IMR-90 (cell line): ENCODE measurements at regions not wholly inside any gene's neighbourhood (a gene's known extent, or its start where the extent isn't known, plus 50 kb on each side); places are given as distances from the start of the nearest gene placed in this dataset.
A peak's percentile ranks its signal among the peaks of the same experiment; 100 is the strongest.

Experiments
- ATAC-seq: fragments of 200-7000 bp; cut with Tn5 transposase; 2 replicates; pipeline ENCODE4 v1.9.1; 2020; ENCODE audit warnings: low read depth, mild to moderate bottlenecking, moderate library complexity
- BruUV-seq: library from RNA; stranded (reverse); fragments of 400-500 nt; replicated peaks from 2 replicates; lab custom pipeline; 2021; lab: Mats Ljungman, UMichigan
- CTCF ChIA-PET: fragments of 300-600 bp; formaldehyde crosslinking; extraction: SDS; loops from one replicate; lab custom pipeline; 2021; ENCODE audit warnings: antibody characterized with exemption; lab: Yijun Ruan, JAX
- POLR2A ChIA-PET: fragments of 300-600 bp; sonication (Branson Sonifier 250); formaldehyde crosslinking; loops from one replicate; lab custom pipeline; 2022; ENCODE audit warnings: antibody characterized with exemption; ENCODE audit not compliant: unreplicated experiment; lab: Charles Lee
- DNase-seq: peaks from one replicate; pipeline ENCODE4 v3.0.0; 2013
- H2AFZ ChIP-seq: replicated peaks from 2 replicates; pipeline ENCODE3; 2013; ENCODE audit warnings: low read length, mild to moderate bottlenecking; ENCODE audit not compliant: poor library complexity
- H2AK5ac ChIP-seq: 2 replicates; pipeline ENCODE4 v1.6.1; 2013; ENCODE audit warnings: low read depth, low read length, inconsistent platforms
- H2AK9ac ChIP-seq: replicated peaks from 2 replicates; pipeline ENCODE3; 2013; ENCODE audit warnings: mild to moderate bottlenecking, low read depth, low read length, moderate library complexity; ENCODE audit not compliant: poor library complexity
- H2BK120ac ChIP-seq: 2 replicates; pipeline ENCODE4 v1.6.1; 2013; ENCODE audit warnings: low read depth, low read length, inconsistent platforms
- H2BK15ac ChIP-seq: 3 replicates; pipeline ENCODE4 v1.6.1; 2013; ENCODE audit warnings: low read depth, low read length, inconsistent platforms
- H2BK20ac ChIP-seq: 2 replicates; pipeline ENCODE4 v1.6.1; 2013; ENCODE audit warnings: low read depth, mild to moderate bottlenecking, inconsistent platforms, low read length, moderate library complexity
- H2BK5ac ChIP-seq: 2 replicates; pipeline ENCODE4 v1.6.1; 2013; ENCODE audit warnings: mild to moderate bottlenecking, low read depth, low read length, inconsistent platforms; ENCODE audit not compliant: poor library complexity, severe bottlenecking
- H3K14ac ChIP-seq: replicated peaks from 2 replicates; pipeline ENCODE4 v1.6.1; 2013; ENCODE audit warnings: low read depth, low read length, inconsistent platforms
- H3K18ac ChIP-seq: 2 replicates; pipeline ENCODE4 v1.6.1; 2013; ENCODE audit warnings: low read depth, low read length, control low read depth
- H3K23ac ChIP-seq: 2 replicates; pipeline ENCODE4 v1.6.1; 2013; ENCODE audit warnings: low read depth, low read length, inconsistent platforms
- H3K27ac ChIP-seq: 2 replicates; pipeline ENCODE4 v1.5.1; 2013; ENCODE audit warnings: mild to moderate bottlenecking, control low read depth, low read length; ENCODE audit not compliant: insufficient read depth
- H3K27me3 ChIP-seq: 2 replicates; pipeline ENCODE4 v1.6.1; 2013; ENCODE audit warnings: low read length; ENCODE audit not compliant: control insufficient read depth, insufficient read depth
- H3K36me3 ChIP-seq: 2 replicates; pipeline ENCODE4 v1.6.1; 2013; ENCODE audit warnings: low read length, mixed read lengths; ENCODE audit not compliant: control insufficient read depth, insufficient read depth
- H3K4ac ChIP-seq: 2 replicates; pipeline ENCODE4 v1.6.1; 2013; ENCODE audit warnings: low read depth, low read length, inconsistent platforms
- H3K4me1 ChIP-seq: 2 replicates; pipeline ENCODE4 v1.6.1; 2013; ENCODE audit warnings: low read length, mixed read lengths; ENCODE audit not compliant: control insufficient read depth, insufficient read depth
- H3K4me2 ChIP-seq: 2 replicates; pipeline ENCODE4 v1.6.1; 2013; ENCODE audit warnings: low read depth, mild to moderate bottlenecking, control low read depth, low read length, moderate library complexity
- H3K4me3 ChIP-seq: 2 replicates; pipeline ENCODE4 v1.5.1; 2013; ENCODE audit warnings: low read depth, mild to moderate bottlenecking, control low read depth, low read length, moderate library complexity; ENCODE audit not compliant: insufficient read depth
- H3K56ac ChIP-seq: 2 replicates; pipeline ENCODE4 v1.6.1; 2013; ENCODE audit warnings: low read length, inconsistent platforms; ENCODE audit not compliant: insufficient read depth; ENCODE audit errors: extremely low read depth
- H3K79me1 ChIP-seq, 2 experiments: 2 replicates each; pipeline ENCODE4 v1.6.1; 2013; ENCODE audit warnings: low read length in 2 of 2, inconsistent platforms in 1 of 2, low read depth in 1 of 2
- H3K9ac ChIP-seq: 2 replicates; pipeline ENCODE4 v1.6.1; 2013; ENCODE audit warnings: low read depth, low read length, control low read depth
- H3K9me1 ChIP-seq: 2 replicates; pipeline ENCODE4 v1.6.1; 2013; ENCODE audit warnings: low read length, inconsistent platforms; ENCODE audit not compliant: insufficient read depth
- H3K9me3 ChIP-seq: 2 replicates; pipeline ENCODE4 v1.6.1; 2013; ENCODE audit warnings: low read length; ENCODE audit not compliant: control insufficient read depth, insufficient read depth
- H4K20me1 ChIP-seq: 2 replicates; pipeline ENCODE4 v1.6.1; 2013; ENCODE audit warnings: low read length, inconsistent platforms; ENCODE audit not compliant: insufficient read depth
- H4K5ac ChIP-seq: 2 replicates; pipeline ENCODE4 v1.6.1; 2013; ENCODE audit warnings: mild to moderate bottlenecking, low read depth, low read length, control low read depth
- H4K8ac ChIP-seq, 2 experiments: 2 replicates each; pipeline ENCODE4 v1.6.1; 2013; ENCODE audit warnings: low read depth in 2 of 2, low read length in 2 of 2, control low read depth in 1 of 2, inconsistent platforms in 1 of 2
- H4K91ac ChIP-seq: 2 replicates; pipeline ENCODE4 v1.6.1; 2013; ENCODE audit warnings: low read depth, low read length, inconsistent platforms; ENCODE audit not compliant: insufficient read depth
- FOS ChIP-seq: fragments of 150-350 bp; IDR thresholded peaks from 2 replicates; pipeline ENCODE4 v1.6.1; 2016; ENCODE audit warnings: low read depth, low read length
- POLR2A ChIP-seq: IDR thresholded peaks from 2 replicates; pipeline ENCODE4 v1.6.1; 2012; ENCODE audit warnings: mild to moderate bottlenecking, low read depth, low read length
- SMC3 ChIP-seq: fragments of 150-350 bp; IDR thresholded peaks from 2 replicates; pipeline ENCODE4 v1.6.1; 2016; ENCODE audit warnings: low read depth, mild to moderate bottlenecking, antibody characterized with exemption, low read length, moderate library complexity
- WGBS, 2 experiments: methylation state at CpG; one replicate each; pipeline versions ENCODE4 v1.1.5 to v1.1.7; 2013; ENCODE audit warnings: missing lambda C conversion rate in 2 of 2; ENCODE audit not compliant: insufficient read length in 1 of 2; ENCODE audit errors: extremely low coverage in 2 of 2; 5-methylcytosine and 5-hydroxymethylcytosine counted together
- dilution Hi-C: fragments of 300-500 bp; cut with HindIII; formaldehyde crosslinking; loops from one replicate; pipeline ENCODE4 v1.14.3; 2018; ENCODE audit warnings: low sequenced_read_pairs; ENCODE audit not compliant: unreplicated experiment
- in situ Hi-C: fragments of 300-500 bp; cut with MboI; formaldehyde crosslinking; loops from 3 replicates; pipeline ENCODE4 v1.14.3; 2019; ENCODE audit warnings: low sequenced_read_pairs, inconsistent platforms, mixed read lengths
- intact Hi-C: fragments of 100-400 bp; cut with micrococcal nuclease; formaldehyde crosslinking; loops from 2 replicates; pipeline ENCODE4 v1.10.0; 2022

- no peaks in the 10 kb centered on the region for H3K36me3 ChIP-seq
- peak overlapping the region; percentile 62 for H2AK5ac ChIP-seq
- dilution Hi-C loops (no loop called here), in situ Hi-C loops (no loop called here), intact Hi-C loops (no loop called here)
- 100% methylated on average over 1 of the region's 4 CpGs; no CpG with 5 or more reads in 1 of the 2 experiments for WGBS, 2 experiments
- H2AK9ac ChIP-seq, result no peak overlapping the region
- no peak overlapping the region for H4K5ac ChIP-seq
- H2AFZ ChIP-seq, result no peak overlapping the region
- ATAC-seq, result no peak
- peaks cover 9% of the 10 kb centered on the region for H3K9me3 ChIP-seq
- H4K20me1 ChIP-seq, result no peaks in the 10 kb centered on the region
- 0 out of 2 replicates have a peak overlapping the region, but pooled peaks have one; percentile 46 for H3K14ac ChIP-seq
- H2BK5ac ChIP-seq, result no peak overlapping the region
- no TSS peak for BruUV-seq
- no peak overlapping the region for H3K4me2 ChIP-seq
- peaks cover 2% of the 10 kb centered on the region; the same call in 1 of the 2 replicates for H3K4me1 ChIP-seq
- no peaks in the 10 kb centered on the region for H3K9me1 ChIP-seq
- H3K4me3 ChIP-seq, result no peak overlapping the region
- H4K8ac ChIP-seq, result peak overlapping the region in 1 of 2 experiments; percentile 16; a peak in 1 of 4 replicates
- DNase-seq, result no peak
- H3K23ac ChIP-seq, result 0 out of 2 replicates have a peak overlapping the region, but pooled peaks have one; percentile 46
- H3K27ac ChIP-seq, result no peak overlapping the region
- H2BK120ac ChIP-seq, result peak overlapping the region; percentile 73
- H3K9ac ChIP-seq, result no peak overlapping the region
- ChIA-PET CTCF (no interaction called here), POLR2A (no interaction called here)
- TF ChIP-seq FOS (no peak), SMC3 (no peak), POLR2A (no peak)
- no peaks in the 10 kb centered on the region for H3K27me3 ChIP-seq
- H2BK20ac ChIP-seq, result peak overlapping the region; percentile 62; the same call in 1 of the 2 replicates
- H4K91ac ChIP-seq, result peak overlapping the region; percentile 64
- peak overlapping the region; percentile 61; the same call in 2 of the 3 replicates for H2BK15ac ChIP-seq
- peak overlapping the region; percentile 48 for H3K4ac ChIP-seq
- no peak overlapping the region for H3K18ac ChIP-seq
- H3K56ac ChIP-seq, result no peak overlapping the region
- H3K79me1 ChIP-seq, result no peaks in the 10 kb centered on the region
These were observed 210.0 kb downstream of the AUH start for GRCh38 chr9:91151718-91152095.
